ENCODE measurements at regions not wholly inside any gene's neighbourhood (a gene's known extent, or its start where the extent isn't known, plus 50 kb on each side); places are given as distances from the start of the nearest gene placed in this dataset.

GRCh38 chr1:217268058-217268457 is 362.8 kb downstream of the GPATCH2 start:
- Mint-ChIP-seq H3K4me1 (no peaks in the 10 kb centered on the region), H3K27me3 (no peaks in the 10 kb centered on the region), H3K27ac (no peak overlapping the region), H3K9me3 (no peaks in the 10 kb centered on the region), H3K4me3 (no peak overlapping the region), H3K36me3 (no peaks in the 10 kb centered on the region)

- Mint-ChIP-seq H3K9me3 (no peaks in the 10 kb centered on the region), H3K36me3 (no peaks in the 10 kb centered on the region), H3K4me3 (no peak overlapping the region), H3K27ac (no peak overlapping the region), H3K4me1 (no peaks in the 10 kb centered on the region), H3K27me3 (no peaks in the 10 kb centered on the region)
Observed at GRCh38 chr1:217261636-217262035, 369.3 kb downstream of the GPATCH2 start.

- Mint-ChIP-seq H3K4me1 (no peaks in the 10 kb centered on the region), H3K27me3 (no peaks in the 10 kb centered on the region), H3K9me3 (no peaks in the 10 kb centered on the region), H3K4me3 (no peak overlapping the region), H3K36me3 (no peaks in the 10 kb centered on the region), H3K27ac (no peak overlapping the region)
Observed at GRCh38 chr1:217260676-217261075, 370.2 kb downstream of the GPATCH2 start.

- Mint-ChIP-seq H3K4me3 (no peak overlapping the region), H3K4me1 (no peaks in the 10 kb centered on the region), H3K27ac (no peak overlapping the region), H3K9me3 (peaks cover 4% of the 10 kb centered on the region), H3K27me3 (no peaks in the 10 kb centered on the region), H3K36me3 (no peaks in the 10 kb centered on the region)
Observed at GRCh38 chr1:217253985-217254384, 376.9 kb downstream of the GPATCH2 start.

- H3K27me3 Mint-ChIP-seq, result no peaks in the 10 kb centered on the region
- H3K27ac Mint-ChIP-seq, result no peak overlapping the region
- no peak overlapping the region for H3K4me3 Mint-ChIP-seq
- H3K4me1 Mint-ChIP-seq, result no peaks in the 10 kb centered on the region
- H3K36me3 Mint-ChIP-seq, result no peaks in the 10 kb centered on the region
- H3K9me3 Mint-ChIP-seq, result peaks cover 4% of the 10 kb centered on the region
Observed at GRCh38 chr1:217253351-217253750, 377.5 kb downstream of the GPATCH2 start.

GRCh38 chr1:217251121-217251520 is 379.8 kb downstream of the GPATCH2 start:
- Mint-ChIP-seq H3K27me3 (no peaks in the 10 kb centered on the region), H3K4me1 (no peaks in the 10 kb centered on the region), H3K27ac (no peak overlapping the region), H3K36me3 (no peaks in the 10 kb centered on the region), H3K4me3 (no peak overlapping the region), H3K9me3 (peaks cover 4% of the 10 kb centered on the region)

- Mint-ChIP-seq H3K9me3 (peaks cover 4% of the 10 kb centered on the region), H3K4me1 (no peaks in the 10 kb centered on the region)
Observed at GRCh38 chr1:217249857-217250256, 381.0 kb downstream of the GPATCH2 start.

GRCh38 chr1:217244971-217245370 is 385.9 kb downstream of the GPATCH2 start:
- Mint-ChIP-seq H3K4me1 (no peaks in the 10 kb centered on the region), H3K27ac (no peak overlapping the region), H3K36me3 (no peaks in the 10 kb centered on the region), H3K9me3 (no peaks in the 10 kb centered on the region), H3K4me3 (no peak overlapping the region), H3K27me3 (no peaks in the 10 kb centered on the region)

More at GRCh38 chr1:217249857-217250256, 381.0 kb downstream of the GPATCH2 start:
- no peak overlapping the region for H3K27ac Mint-ChIP-seq
- no peaks in the 10 kb centered on the region for H3K27me3 Mint-ChIP-seq
- no peak overlapping the region for H3K4me3 Mint-ChIP-seq
- no peaks in the 10 kb centered on the region for H3K36me3 Mint-ChIP-seq

- H3K9me3 Mint-ChIP-seq, result no peaks in the 10 kb centered on the region
- no peak overlapping the region for H3K27ac Mint-ChIP-seq
Observed at GRCh38 chr1:217240656-217241055, 390.2 kb downstream of the GPATCH2 start.

GRCh38 chr1:217238945-217239344 is 391.9 kb downstream of the GPATCH2 start:
- Mint-ChIP-seq H3K4me3 (no peak overlapping the region), H3K36me3 (no peaks in the 10 kb centered on the region), H3K9me3 (no peaks in the 10 kb centered on the region), H3K27ac (no peak overlapping the region), H3K4me1 (no peaks in the 10 kb centered on the region), H3K27me3 (no peaks in the 10 kb centered on the region)

More at GRCh38 chr1:217240656-217241055, 390.2 kb downstream of the GPATCH2 start:
- Mint-ChIP-seq H3K4me1 (no peaks in the 10 kb centered on the region), H3K27me3 (no peaks in the 10 kb centered on the region), H3K36me3 (no peaks in the 10 kb centered on the region), H3K4me3 (no peak overlapping the region)

GRCh38 chr1:217230412-217230811 is 400.5 kb downstream of the GPATCH2 start:
- Mint-ChIP-seq H3K27ac (no peak overlapping the region), H3K4me3 (no peak overlapping the region), H3K27me3 (no peaks in the 10 kb centered on the region), H3K4me1 (no peaks in the 10 kb centered on the region), H3K36me3 (no peaks in the 10 kb centered on the region), H3K9me3 (peaks cover 6% of the 10 kb centered on the region)

GRCh38 chr1:217228689-217229088 is 402.2 kb downstream of the GPATCH2 start:
- Mint-ChIP-seq H3K27ac (no peak overlapping the region), H3K4me1 (no peaks in the 10 kb centered on the region), H3K4me3 (no peak overlapping the region), H3K36me3 (no peaks in the 10 kb centered on the region), H3K27me3 (no peaks in the 10 kb centered on the region), H3K9me3 (peaks cover 6% of the 10 kb centered on the region)

- Mint-ChIP-seq H3K4me3 (no peak overlapping the region), H3K4me1 (no peaks in the 10 kb centered on the region), H3K27me3 (no peaks in the 10 kb centered on the region), H3K36me3 (no peaks in the 10 kb centered on the region), H3K27ac (no peak overlapping the region), H3K9me3 (peaks cover 6% of the 10 kb centered on the region)
Observed at GRCh38 chr1:217224201-217224600, 406.7 kb downstream of the GPATCH2 start.

GRCh38 chr1:217214551-217214950 is 416.3 kb downstream of the GPATCH2 start:
- H3K27ac Mint-ChIP-seq, result no peak overlapping the region
- no peaks in the 10 kb centered on the region for H3K36me3 Mint-ChIP-seq
- H3K9me3 Mint-ChIP-seq, result no peaks in the 10 kb centered on the region
- no peaks in the 10 kb centered on the region for H3K4me1 Mint-ChIP-seq
- no peaks in the 10 kb centered on the region for H3K27me3 Mint-ChIP-seq
- no peak overlapping the region for H3K4me3 Mint-ChIP-seq

- no peaks in the 10 kb centered on the region for H3K36me3 Mint-ChIP-seq
- H3K4me3 Mint-ChIP-seq, result no peak overlapping the region
- no peaks in the 10 kb centered on the region for H3K27me3 Mint-ChIP-seq
- H3K27ac Mint-ChIP-seq, result no peak overlapping the region
- H3K9me3 Mint-ChIP-seq, result no peaks in the 10 kb centered on the region
- no peaks in the 10 kb centered on the region for H3K4me1 Mint-ChIP-seq
Observed at GRCh38 chr1:217211486-217211885, 419.4 kb downstream of the GPATCH2 start.

GRCh38 chr1:217205578-217205977 is 425.3 kb downstream of the GPATCH2 start:
- no peaks in the 10 kb centered on the region for H3K27me3 Mint-ChIP-seq
- H3K27ac Mint-ChIP-seq, result no peak overlapping the region
- no peaks in the 10 kb centered on the region for H3K4me1 Mint-ChIP-seq
- H3K9me3 Mint-ChIP-seq, result no peaks in the 10 kb centered on the region
- no peak overlapping the region for H3K4me3 Mint-ChIP-seq
- no peaks in the 10 kb centered on the region for H3K36me3 Mint-ChIP-seq

- no peaks in the 10 kb centered on the region for H3K27me3 Mint-ChIP-seq
- no peak overlapping the region for H3K27ac Mint-ChIP-seq
- no peaks in the 10 kb centered on the region for H3K4me1 Mint-ChIP-seq
- no peaks in the 10 kb centered on the region for H3K36me3 Mint-ChIP-seq
- H3K4me3 Mint-ChIP-seq, result no peak overlapping the region
- H3K9me3 Mint-ChIP-seq, result no peaks in the 10 kb centered on the region
Observed at GRCh38 chr1:217196616-217197015, 434.3 kb downstream of the GPATCH2 start.
